Fibroblast of lung (primary cell): ENCODE measurements at regions not wholly inside any gene's neighbourhood (a gene's known extent, or its start where the extent isn't known, plus 50 kb on each side); places are given as distances from the start of the nearest gene placed in this dataset.

ENCODE experiments used
- DNase-seq, 2 donors: peaks; one replicate each; pipeline versions ENCODE4 v3.0.0 to v3.0.0-alpha.2; 2010; ENCODE audit warnings: low read depth in 2 of 2
- H2AFZ ChIP-seq: 2 replicates; pipeline ENCODE4 v1.5.1; 2012; ENCODE audit warnings: low read length, control low read depth, inconsistent platforms
- H3K27ac ChIP-seq: 2 replicates; pipeline ENCODE4 v1.5.1; 2011; ENCODE audit warnings: low read length, control low read depth; ENCODE audit not compliant: insufficient read depth
- H3K27me3 ChIP-seq: 2 replicates; pipeline ENCODE4 v1.5.1; 2011; ENCODE audit warnings: mild to moderate bottlenecking, low read length; ENCODE audit not compliant: control insufficient read depth, insufficient read depth
- H3K36me3 ChIP-seq: 2 replicates; pipeline ENCODE4 v1.5.1; 2011; ENCODE audit warnings: low read length; ENCODE audit not compliant: control insufficient read depth, insufficient read depth
- H3K4me1 ChIP-seq: 2 replicates; pipeline ENCODE4 v1.5.1; 2011; ENCODE audit warnings: low read length; ENCODE audit not compliant: control insufficient read depth, insufficient read depth; ENCODE audit errors: extremely low read depth
- H3K4me2 ChIP-seq: 2 replicates; pipeline ENCODE4 v1.5.1; 2011; ENCODE audit warnings: low read length, control low read depth; ENCODE audit not compliant: insufficient read depth; ENCODE audit errors: extremely low read depth
- H3K4me3 ChIP-seq, 4 experiments: fragments of 200-600 bp in 1 of 4; sonication (generic) in 1 of 4; replicated peaks in 1 of 4; 2 replicates each; pipeline ENCODE4 v1.5.1; 2011 to 2016; ENCODE audit warnings: low read length in 4 of 4, low read depth in 3 of 4, mild to moderate bottlenecking in 3 of 4, control low read depth in 2 of 4, inconsistent platforms in 1 of 4, mixed read lengths in 1 of 4; ENCODE audit not compliant: insufficient read depth in 1 of 4; ENCODE audit errors: control extremely low read depth in 1 of 4
- H3K79me2 ChIP-seq: 2 replicates; pipeline ENCODE4 v1.5.1; 2012; ENCODE audit warnings: mild to moderate bottlenecking, low read length, inconsistent platforms; ENCODE audit not compliant: control insufficient read depth, insufficient read depth
- H3K9ac ChIP-seq: 2 replicates; pipeline ENCODE4 v1.5.1; 2011; ENCODE audit warnings: mild to moderate bottlenecking, low read length, control low read depth; ENCODE audit not compliant: insufficient read depth
- H3K9me3 ChIP-seq: 2 replicates; pipeline ENCODE4 v1.5.1; 2012; ENCODE audit warnings: low read depth, low read length; ENCODE audit not compliant: control insufficient read depth, insufficient read depth
- H4K20me1 ChIP-seq: 2 replicates; pipeline ENCODE4 v1.5.1; 2011; ENCODE audit warnings: low read length; ENCODE audit not compliant: control insufficient read depth, insufficient read depth; ENCODE audit errors: extremely low read depth
- EZH2 ChIP-seq: IDR thresholded peaks from 2 replicates; pipeline ENCODE4 v1.5.1; 2012; ENCODE audit warnings: low read length, control low read depth, mild to moderate bottlenecking; ENCODE audit errors: missing control alignments
- TF ChIP-seq, protein P1 (sequence below), 2 donors: IDR thresholded peaks in 1 of 2; conservative IDR thresholded peaks in 1 of 2; 1 replicate in 1 of 2; 2 replicates in 1 of 2; pipeline ENCODE4 v1.5.1; 2011 to 2012; ENCODE audit warnings: low read length in 2 of 2, control low read depth in 1 of 2, inconsistent platforms in 1 of 2, low read depth in 1 of 2, mild to moderate bottlenecking in 1 of 2

DNA sequence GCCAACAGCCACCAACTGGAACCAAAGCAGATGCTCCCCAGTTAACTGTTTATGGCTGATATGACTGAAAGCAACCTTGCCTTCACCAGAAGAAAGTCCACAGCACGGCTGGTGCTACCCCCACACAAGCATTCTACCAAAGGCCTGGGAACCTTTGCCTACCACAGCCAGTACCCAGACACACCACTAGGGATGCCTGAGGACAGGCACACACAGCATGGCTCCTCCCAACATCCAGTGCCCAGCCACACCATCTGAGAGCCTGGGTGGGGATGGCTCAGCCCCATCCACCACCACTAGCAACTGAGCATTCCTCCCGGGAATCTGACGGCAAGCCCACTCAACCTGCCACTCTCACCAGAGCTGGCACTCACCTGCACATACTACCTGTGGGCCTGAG lies 178.6 kb downstream of the SLC7A11 start:
- DNase-seq = no peak
- no peak overlapping the region for H2AFZ ChIP-seq
- TF ChIP-seq, protein P1, sequence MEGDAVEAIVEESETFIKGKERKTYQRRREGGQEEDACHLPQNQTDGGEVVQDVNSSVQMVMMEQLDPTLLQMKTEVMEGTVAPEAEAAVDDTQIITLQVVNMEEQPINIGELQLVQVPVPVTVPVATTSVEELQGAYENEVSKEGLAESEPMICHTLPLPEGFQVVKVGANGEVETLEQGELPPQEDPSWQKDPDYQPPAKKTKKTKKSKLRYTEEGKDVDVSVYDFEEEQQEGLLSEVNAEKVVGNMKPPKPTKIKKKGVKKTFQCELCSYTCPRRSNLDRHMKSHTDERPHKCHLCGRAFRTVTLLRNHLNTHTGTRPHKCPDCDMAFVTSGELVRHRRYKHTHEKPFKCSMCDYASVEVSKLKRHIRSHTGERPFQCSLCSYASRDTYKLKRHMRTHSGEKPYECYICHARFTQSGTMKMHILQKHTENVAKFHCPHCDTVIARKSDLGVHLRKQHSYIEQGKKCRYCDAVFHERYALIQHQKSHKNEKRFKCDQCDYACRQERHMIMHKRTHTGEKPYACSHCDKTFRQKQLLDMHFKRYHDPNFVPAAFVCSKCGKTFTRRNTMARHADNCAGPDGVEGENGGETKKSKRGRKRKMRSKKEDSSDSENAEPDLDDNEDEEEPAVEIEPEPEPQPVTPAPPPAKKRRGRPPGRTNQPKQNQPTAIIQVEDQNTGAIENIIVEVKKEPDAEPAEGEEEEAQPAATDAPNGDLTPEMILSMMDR (conservative IDR thresholded peaks at IDR 0.05 in 1 of 2, IDR thresholded peaks at IDR 0.05 in 1 of 2; ENCODE audit: low read depth in 1 of 2, low read length in 2 of 2) = no peak
- no peak for TF ChIP-seq EZH2
- H3K4me1 ChIP-seq = no peaks in the 10 kb centered on the region
- no peaks in the 10 kb centered on the region for H3K79me2 ChIP-seq
- H4K20me1 ChIP-seq = no peaks in the 10 kb centered on the region
- H3K9me3 ChIP-seq = no peaks in the 10 kb centered on the region
- no peaks in the 10 kb centered on the region for H3K27me3 ChIP-seq
- H3K27ac ChIP-seq = no peak overlapping the region
- no peak overlapping the region for H3K4me2 ChIP-seq
- no peak overlapping the region for H3K9ac ChIP-seq
- no peak overlapping the region for H3K4me3 ChIP-seq
- no peaks in the 10 kb centered on the region for H3K36me3 ChIP-seq

DNA sequence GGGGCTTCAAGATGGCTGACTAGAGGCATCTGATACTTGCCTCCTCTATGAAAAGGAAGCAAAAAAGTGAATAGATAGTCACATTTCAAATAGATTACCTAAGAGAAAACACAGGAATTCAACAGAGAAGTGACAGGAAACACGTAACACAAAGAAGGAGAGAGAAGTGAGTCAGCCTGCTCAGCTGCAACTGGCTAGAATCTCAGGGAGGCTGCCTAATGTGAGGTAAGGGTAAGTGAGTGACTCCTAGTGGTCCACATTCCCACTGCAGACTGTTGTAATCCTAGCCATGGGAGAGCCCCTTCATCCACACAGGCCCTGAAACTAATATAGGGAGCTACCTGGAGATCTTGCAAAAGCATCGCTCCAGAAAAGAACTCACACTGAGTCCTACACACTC lies 179.2 kb downstream of the SLC7A11 start:
- no peak overlapping the region for H3K9ac ChIP-seq
- no peaks in the 10 kb centered on the region for H3K36me3 ChIP-seq
- DNase-seq = peak; percentile 31 to 64
- H4K20me1 ChIP-seq = no peaks in the 10 kb centered on the region
- H2AFZ ChIP-seq = peak overlapping the region; percentile 48
- H3K27me3 ChIP-seq = no peaks in the 10 kb centered on the region
- no peak overlapping the region for H3K27ac ChIP-seq
- TF ChIP-seq, protein P1 (conservative IDR thresholded peaks at IDR 0.05 in 1 of 2, IDR thresholded peaks at IDR 0.05 in 1 of 2; ENCODE audit: low read depth in 1 of 2, low read length in 2 of 2) = peak; percentile 11 to 17
- no peak for TF ChIP-seq EZH2
- no peak overlapping the region for H3K4me2 ChIP-seq
- H3K9me3 ChIP-seq = no peaks in the 10 kb centered on the region
- no peak overlapping the region for H3K4me3 ChIP-seq
- no peaks in the 10 kb centered on the region for H3K79me2 ChIP-seq
- no peaks in the 10 kb centered on the region for H3K4me1 ChIP-seq

DNA sequence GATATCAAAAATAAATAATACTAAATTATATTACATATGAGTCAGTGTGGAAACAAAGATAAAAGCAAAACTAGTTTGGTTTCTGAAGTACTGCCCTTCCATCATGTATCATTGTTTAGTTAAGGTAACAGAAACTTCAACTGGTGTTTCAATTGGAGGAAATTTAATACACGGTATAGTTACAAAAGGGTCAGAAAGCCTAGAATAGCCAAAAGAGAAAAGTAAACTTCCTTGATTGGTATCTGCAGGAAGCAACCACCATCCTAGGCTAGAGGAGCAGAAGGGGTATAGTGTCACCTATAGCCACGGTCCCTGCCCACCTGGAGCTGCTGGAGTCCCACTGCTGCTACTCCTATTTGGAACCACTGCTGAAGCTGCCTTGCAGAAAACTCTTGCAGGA lies 185.6 kb downstream of the SLC7A11 start:
- Histone ChIP-seq H3K27me3 (no peaks in the 10 kb centered on the region), H3K4me2 (no peak overlapping the region), H3K9me3 (no peaks in the 10 kb centered on the region), H3K4me3 (no peak overlapping the region), H4K20me1 (no peaks in the 10 kb centered on the region), H3K9ac (no peak overlapping the region), H3K36me3 (no peaks in the 10 kb centered on the region), H3K27ac (no peak overlapping the region), H3K4me1 (peaks cover 16% of the 10 kb centered on the region), H3K79me2 (no peaks in the 10 kb centered on the region), H2AFZ (no peak overlapping the region)
- DNase-seq = no peak
- no peak for TF ChIP-seq EZH2
- TF ChIP-seq, protein P1 (conservative IDR thresholded peaks at IDR 0.05 in 1 of 2, IDR thresholded peaks at IDR 0.05 in 1 of 2; ENCODE audit: low read depth in 1 of 2, low read length in 2 of 2) = no peak
